Adipose tissue (tissue), 3 donors: ENCODE measurements at regions not wholly inside any gene's neighbourhood (a gene's known extent, or its start where the extent isn't known, plus 50 kb on each side); places are given as distances from the start of the nearest gene placed in this dataset.

Source experiments
- H3K27ac ChIP-seq: one replicate; pipeline ENCODE4 v1.5.1; 2013; ENCODE audit warnings: low read depth, low read length
- WGBS, 3 donors: extraction: QIAGEN DNeasy Blood & Tissue Kit; methylation state at CpG; one replicate each; pipeline ENCODE4 v1.1.7; 2013; 5-methylcytosine and 5-hydroxymethylcytosine counted together
- donor health status: healthy with polysubstance abuse.
- donor health status: Bipolar disorder and iron deficiency.
- donor health status: healthy.

GRCh38 chr3:72489901-72490300 is 358.3 kb downstream of the SHQ1 start:
- H3K27ac ChIP-seq = no peak overlapping the region
- WGBS, 3 donors = 85 to 93% (median 87%) methylated on average over 7 of the region's 7 CpGs

GRCh38 chr3:72488738-72489035 is 359.6 kb downstream of the SHQ1 start:
- no peak overlapping the region for H3K27ac ChIP-seq
- 87 to 97% (median 92%) methylated on average over 5 of the region's 5 CpGs for WGBS, 3 donors

GRCh38 chr3:72487946-72488737 is 360.1 kb downstream of the SHQ1 start:
- H3K27ac ChIP-seq = no peak overlapping the region
- 85 to 87% (median 87%) methylated on average over 9 of the region's 9 CpGs for WGBS, 3 donors

- 40 to 52% (median 46%) methylated on average over 11 of the region's 11 CpGs for WGBS, 3 donors
- no peak overlapping the region for H3K27ac ChIP-seq
Observed at GRCh38 chr3:72487078-72487765, 361.0 kb downstream of the SHQ1 start.

GRCh38 chr3:72485641-72486040 is 362.6 kb downstream of the SHQ1 start:
- no peak overlapping the region for H3K27ac ChIP-seq
- 63 to 89% (median 73%) methylated on average over 2 of the region's 2 CpGs for WGBS, 3 donors

GRCh38 chr3:72483554-72484104 is 364.6 kb downstream of the SHQ1 start:
- WGBS, 3 donors = 91 to 97% (median 95%) methylated on average over 3 of the region's 3 CpGs

GRCh38 chr3:72482589-72483321 is 365.5 kb downstream of the SHQ1 start:
- WGBS, 3 donors = 10 to 18% (median 10%) methylated on average over 12 of the region's 12 CpGs
- H3K27ac ChIP-seq = no peak overlapping the region

More at GRCh38 chr3:72483554-72484104, 364.6 kb downstream of the SHQ1 start:
- H3K27ac ChIP-seq = no peak overlapping the region

- 94 to 96% (median 95%) methylated on average over 4 of the region's 4 CpGs for WGBS, 3 donors
- no peak overlapping the region for H3K27ac ChIP-seq
Observed at GRCh38 chr3:72481542-72481941, 366.7 kb downstream of the SHQ1 start.

GRCh38 chr3:72480366-72480765 is 367.9 kb downstream of the SHQ1 start:
- no peak overlapping the region for H3K27ac ChIP-seq

GRCh38 chr3:72479651-72480215 is 368.5 kb downstream of the SHQ1 start:
- 83 to 90% (median 85%) methylated on average over 2 of the region's 2 CpGs for WGBS, 3 donors

GRCh38 chr3:72476139-72476483 is 372.1 kb downstream of the SHQ1 start:
- no peak overlapping the region for H3K27ac ChIP-seq

More at GRCh38 chr3:72479651-72480215, 368.5 kb downstream of the SHQ1 start:
- no peak overlapping the region for H3K27ac ChIP-seq

GRCh38 chr3:72475258-72476138 is 372.7 kb downstream of the SHQ1 start:
- H3K27ac ChIP-seq = no peak overlapping the region
- WGBS, 3 donors = 81 to 85% (median 81%) methylated on average over 8 of the region's 8 CpGs

GRCh38 chr3:72474775-72475174 is 373.5 kb downstream of the SHQ1 start:
- WGBS, 3 donors = 73 to 97% (median 74%) methylated on average over 4 of the region's 4 CpGs
- no peak overlapping the region for H3K27ac ChIP-seq

- no peak overlapping the region for H3K27ac ChIP-seq
- 62 to 69% (median 64%) methylated on average over 5 of the region's 5 CpGs for WGBS, 3 donors
Observed at GRCh38 chr3:72473156-72473555, 375.1 kb downstream of the SHQ1 start.

- WGBS, 3 donors = 76 to 95% (median 91%) methylated on average over 5 of the region's 5 CpGs
- no peak overlapping the region for H3K27ac ChIP-seq
Observed at GRCh38 chr3:72470904-72471417, 377.3 kb downstream of the SHQ1 start.

- H3K27ac ChIP-seq = no peak overlapping the region
- WGBS, 3 donors = 52 to 81% (median 65%) methylated on average over 2 of the region's 2 CpGs
Observed at GRCh38 chr3:72465853-72466252, 382.4 kb downstream of the SHQ1 start.

GRCh38 chr3:72463083-72463482 is 385.2 kb downstream of the SHQ1 start:
- 67 to 75% (median 68%) methylated on average over 9 of the region's 9 CpGs for WGBS, 3 donors
- no peak overlapping the region for H3K27ac ChIP-seq

- 45 to 55% (median 51%) methylated on average over 6 of the region's 6 CpGs for WGBS, 3 donors
- no peak overlapping the region for H3K27ac ChIP-seq
Observed at GRCh38 chr3:72462595-72463011, 385.6 kb downstream of the SHQ1 start.
